Body of pancreas (tissue), 4 donors: ENCODE measurements at regions not wholly inside any gene's neighbourhood (a gene's known extent, or its start where the extent isn't known, plus 50 kb on each side); places are given as distances from the start of the nearest gene placed in this dataset.

Experiments
- CTCF ChIP-seq, 7 experiments: fragments of 450-650 bp in 4 of 7; fragments of 200-600 bp in 3 of 7; sonication (generic) in 3 of 7; IDR thresholded peaks; one replicate each; pipeline ENCODE4 v1.5.1; 2016 to 2019; ENCODE audit warnings: antibody characterized with exemption in 7 of 7
- POLR2A ChIP-seq, 3 donors: fragments of 450-650 bp; IDR thresholded peaks; one replicate each; pipeline ENCODE4 v1.6.1; 2016; ENCODE audit warnings: antibody characterized with exemption in 3 of 3, mild to moderate bottlenecking in 2 of 3

DNA sequence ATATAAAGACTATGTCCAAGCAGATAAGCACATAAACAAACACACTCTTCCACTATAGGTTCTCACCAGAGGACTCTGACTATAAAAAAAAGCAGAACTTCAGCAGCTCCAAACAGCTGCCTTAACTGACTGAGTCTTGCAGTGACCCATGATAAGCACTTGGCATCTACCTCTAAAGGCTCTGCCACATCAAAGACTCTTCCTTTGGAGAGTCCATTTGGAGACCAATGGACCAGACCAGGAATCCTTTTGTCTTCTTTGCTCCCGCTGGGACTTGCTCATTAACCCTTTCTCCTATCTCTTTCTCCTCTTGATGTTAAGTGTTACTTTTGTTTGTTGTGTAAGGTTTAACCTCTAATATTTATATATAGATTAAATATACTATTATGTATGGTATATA, 424.1 kb downstream of the RSL24D1 start:
- TF ChIP-seq CTCF (IDR thresholded peaks at IDR 0.05) = no peak
- no peak for TF ChIP-seq POLR2A (IDR thresholded peaks at IDR 0.05)
